CD4-positive, alpha-beta T cell treated with Interleukin-6 for 4 hours (primary cell): ENCODE measurements at regions not wholly inside any gene's neighbourhood (a gene's known extent, or its start where the extent isn't known, plus 50 kb on each side); places are given as distances from the start of the nearest gene placed in this dataset.

ENCODE experiments used
- DNase-seq: peaks from one replicate; pipeline ENCODE4 v3.0.0-alpha.2; 2020; ENCODE audit warnings: mixed read lengths

- DNase-seq, result no peak
These were observed 207.2 kb downstream of the AACS start for GRCh38 chr12:125272383-125272933.

- no peak for DNase-seq
These were observed 211.3 kb downstream of the AACS start for GRCh38 chr12:125276567-125276966.

- DNase-seq, result no peak
These were observed 215.5 kb downstream of the AACS start for GRCh38 chr12:125280482-125281377.

- no peak for DNase-seq
These were observed 217.7 kb downstream of the AACS start for GRCh38 chr12:125282921-125283320.

- no peak for DNase-seq
These were observed 218.3 kb downstream of the AACS start for GRCh38 chr12:125283521-125283920.

GRCh38 chr12:125284087-125284486 lies 218.9 kb downstream of the AACS start:
- DNase-seq, result no peak

- no peak for DNase-seq
These were observed 219.9 kb downstream of the AACS start for GRCh38 chr12:125284945-125285685.

- DNase-seq, result no peak
These were observed 220.9 kb downstream of the AACS start for GRCh38 chr12:125286005-125286727.

- DNase-seq, result no peak
These were observed 222.1 kb downstream of the AACS start for GRCh38 chr12:125287155-125287847.

- no peak for DNase-seq
These were observed 224.0 kb downstream of the AACS start for GRCh38 chr12:125288931-125289928.

- no peak for DNase-seq
These were observed 224.7 kb downstream of the AACS start for GRCh38 chr12:125289970-125290369.

GRCh38 chr12:125292700-125293099 lies 227.5 kb downstream of the AACS start:
- no peak for DNase-seq

- no peak for DNase-seq
These were observed 230.3 kb downstream of the AACS start for GRCh38 chr12:125295550-125295949.

GRCh38 chr12:125296701-125297100 lies 231.5 kb downstream of the AACS start:
- no peak for DNase-seq

GRCh38 chr12:125299840-125300239 lies 234.6 kb downstream of the AACS start:
- no peak for DNase-seq

- no peak for DNase-seq
These were observed 235.0 kb downstream of the AACS start for GRCh38 chr12:125300249-125300648.

- DNase-seq, result no peak
These were observed 238.1 kb downstream of the AACS start for GRCh38 chr12:125303337-125303736.

GRCh38 chr12:125304029-125304428 lies 238.8 kb downstream of the AACS start:
- no peak for DNase-seq

GRCh38 chr12:125305231-125305630 lies 240.0 kb downstream of the AACS start:
- DNase-seq, result no peak

GRCh38 chr12:125310461-125310860 lies 245.2 kb downstream of the AACS start:
- no peak for DNase-seq

- no peak for DNase-seq
These were observed 245.8 kb downstream of the AACS start for GRCh38 chr12:125311050-125311449.
